HG02678 (cell line): ENCODE measurements at regions not wholly inside any gene's neighbourhood (a gene's known extent, or its start where the extent isn't known, plus 50 kb on each side); places are given as distances from the start of the nearest gene placed in this dataset.

Experiments used
- ATAC-seq: cut with Tn5 transposase; IDR thresholded peaks from one replicate; pipeline ENCODE4 v1.9.1; 2021; ENCODE audit warnings: mild to moderate bottlenecking, moderate library complexity; ENCODE audit not compliant: unreplicated experiment

GRCh38 chr21:24188506-24188905 is 1418.8 kb downstream of the MRPL39 start:
- ATAC-seq, result no peak

- ATAC-seq, result no peak
These were observed 1424.2 kb downstream of the MRPL39 start for GRCh38 chr21:24183077-24183476.

GRCh38 chr21:24179110-24179509 is 1428.2 kb downstream of the MRPL39 start:
- no peak for ATAC-seq

GRCh38 chr21:24175106-24175505 is 1432.2 kb downstream of the MRPL39 start:
- ATAC-seq, result no peak

GRCh38 chr21:24171736-24172135 is 1435.5 kb downstream of the MRPL39 start:
- no peak for ATAC-seq

- ATAC-seq, result no peak
These were observed 1443.7 kb downstream of the MRPL39 start for GRCh38 chr21:24163539-24163938.

GRCh38 chr21:24160528-24160927 is 1446.8 kb downstream of the MRPL39 start:
- no peak for ATAC-seq

GRCh38 chr21:24153137-24153536 is 1454.1 kb downstream of the MRPL39 start:
- ATAC-seq, result no peak

- ATAC-seq, result no peak
These were observed 1456.5 kb downstream of the MRPL39 start for GRCh38 chr21:24150753-24151152.

- ATAC-seq, result no peak
These were observed 1458.8 kb downstream of the MRPL39 start for GRCh38 chr21:24148461-24148860.

GRCh38 chr21:24147674-24148073 is 1459.6 kb downstream of the MRPL39 start:
- no peak for ATAC-seq

GRCh38 chr21:24131056-24131455 is 1476.2 kb downstream of the MRPL39 start:
- ATAC-seq, result no peak

GRCh38 chr21:24127651-24128050 is 1479.6 kb downstream of the MRPL39 start:
- ATAC-seq, result no peak

GRCh38 chr21:24123785-24124184 is 1483.5 kb downstream of the MRPL39 start:
- no peak for ATAC-seq

GRCh38 chr21:24118738-24119459 is 1488.4 kb downstream of the MRPL39 start:
- no peak for ATAC-seq

GRCh38 chr21:24115141-24115540 is 1492.1 kb downstream of the MRPL39 start:
- ATAC-seq, result no peak

- no peak for ATAC-seq
These were observed 1495.3 kb downstream of the MRPL39 start for GRCh38 chr21:24112020-24112419.

GRCh38 chr21:24110846-24111245 is 1496.4 kb downstream of the MRPL39 start:
- ATAC-seq, result no peak

GRCh38 chr21:24097181-24097580 is 1510.1 kb downstream of the MRPL39 start:
- no peak for ATAC-seq

GRCh38 chr21:24096651-24097050 is 1510.6 kb downstream of the MRPL39 start:
- no peak for ATAC-seq

- no peak for ATAC-seq
These were observed 1514.2 kb downstream of the MRPL39 start for GRCh38 chr21:24093032-24093431.

- ATAC-seq, result no peak
These were observed 1531.1 kb downstream of the MRPL39 start for GRCh38 chr21:24076179-24076578.

GRCh38 chr21:24055696-24056095 is 1551.6 kb downstream of the MRPL39 start:
- no peak for ATAC-seq
